AG10803 (cell line): ENCODE measurements at regions not wholly inside any gene's neighbourhood (a gene's known extent, or its start where the extent isn't known, plus 50 kb on each side); places are given as distances from the start of the nearest gene placed in this dataset.
A peak's percentile ranks its signal among the peaks of the same experiment; 100 is the strongest.

Source experiments
- DNase-seq: peaks from one replicate; pipeline ENCODE4 v3.0.0; 2010; ENCODE audit warnings: low read depth
- H3K4me3 ChIP-seq: 2 replicates; pipeline ENCODE4 v1.5.1; 2011; ENCODE audit warnings: mild to moderate bottlenecking, low read length, control low read depth
- CTCF ChIP-seq: conservative IDR thresholded peaks from 2 replicates; pipeline ENCODE4 v1.5.1; 2011; ENCODE audit warnings: mild to moderate bottlenecking, low read length, control low read depth, inconsistent platforms

- no peak overlapping the region for H3K4me3 ChIP-seq
- no peak for TF ChIP-seq CTCF
- DNase-seq: peak; percentile 44
Measured at GRCh38 chr13:63497601-63498000, 2082.0 kb upstream of the PCDH20 start.

GRCh38 chr13:63492604-63493003 lies 2077.0 kb upstream of the PCDH20 start:
- no peak overlapping the region for H3K4me3 ChIP-seq
- TF ChIP-seq CTCF: no peak
- DNase-seq: no peak

- no peak for TF ChIP-seq CTCF
- DNase-seq: no peak
- H3K4me3 ChIP-seq: no peak overlapping the region
Measured at GRCh38 chr13:63490149-63490548, 2074.5 kb upstream of the PCDH20 start.

GRCh38 chr13:63481334-63481733 lies 2065.7 kb upstream of the PCDH20 start:
- H3K4me3 ChIP-seq: no peak overlapping the region
- peak; percentile 61 for DNase-seq
- TF ChIP-seq CTCF: no peak

- no peak overlapping the region for H3K4me3 ChIP-seq
- no peak for TF ChIP-seq CTCF
- no peak for DNase-seq
Measured at GRCh38 chr13:63472711-63473110, 2057.1 kb upstream of the PCDH20 start.

GRCh38 chr13:63463782-63464610 lies 2048.3 kb upstream of the PCDH20 start:
- no peak overlapping the region for H3K4me3 ChIP-seq
- no peak for DNase-seq
- no peak for TF ChIP-seq CTCF

GRCh38 chr13:63460462-63461090 lies 2044.9 kb upstream of the PCDH20 start:
- peak; percentile 23 for DNase-seq
- TF ChIP-seq CTCF: no peak
- H3K4me3 ChIP-seq: no peak overlapping the region
